SU-DHL-6 (cell line): ENCODE measurements at regions not wholly inside any gene's neighbourhood (a gene's known extent, or its start where the extent isn't known, plus 50 kb on each side); places are given as distances from the start of the nearest gene placed in this dataset.

Experiments used
- CTCF ChIP-seq: fragments of 200-600 bp; sonication (generic); IDR thresholded peaks from one replicate; pipeline ENCODE4 v1.5.1; 2017; ENCODE audit warnings: antibody characterized with exemption, mild to moderate bottlenecking, low read length, moderate library complexity; ENCODE audit not compliant: insufficient read depth, poor library complexity, severe bottlenecking
- EZH2phosphoT487 ChIP-seq: fragments of 200-600 bp; sonication (generic), shearing (Covaris generic); conservative IDR thresholded peaks from 2 replicates; pipeline ENCODE4 v1.6.1; 2018; ENCODE audit warnings: mild to moderate bottlenecking, antibody characterized with exemption, low read length, moderate library complexity, mixed read lengths

GRCh38 chr13:33366469-33367062 is 81.0 kb upstream of the STARD13 start:
- TF ChIP-seq CTCF (no peak), EZH2phosphoT487 (no peak)
